Astrocyte (in vitro differentiated cells and primary cell): ENCODE measurements at regions not wholly inside any gene's neighbourhood (a gene's known extent, or its start where the extent isn't known, plus 50 kb on each side); places are given as distances from the start of the nearest gene placed in this dataset.

Source experiments
- DNase-seq: peaks from one replicate; pipeline ENCODE4 v3.0.0-alpha.2; 2010; ENCODE audit warnings: low read depth
- FAIRE-seq: peaks from 2 replicates; lab custom pipeline; 2011; peaks lifted over from hg19 to GRCh38; lab: Jason Lieb, UNC
- H2AFZ ChIP-seq: 2 replicates; pipeline ENCODE4 v1.6.0; 2012; ENCODE audit warnings: low read depth, low read length, inconsistent platforms
- H3K27ac ChIP-seq: 2 replicates; pipeline ENCODE4 v1.5.1; 2011; ENCODE audit warnings: low read depth, low read length, inconsistent platforms
- H3K27me3 ChIP-seq: 2 replicates; pipeline ENCODE4 v1.6.0; 2011; ENCODE audit warnings: low read length, inconsistent platforms; ENCODE audit not compliant: insufficient read depth
- H3K36me3 ChIP-seq: 2 replicates; pipeline ENCODE4 v1.5.1; 2011; ENCODE audit warnings: low read length, inconsistent platforms; ENCODE audit not compliant: insufficient read depth
- H3K4me1 ChIP-seq: 2 replicates; pipeline ENCODE4 v1.5.1; 2011; ENCODE audit warnings: low read length, inconsistent platforms; ENCODE audit not compliant: insufficient read depth
- H3K4me2 ChIP-seq: 2 replicates; pipeline ENCODE4 v1.6.0; 2012; ENCODE audit warnings: low read length, inconsistent platforms
- H3K4me3 ChIP-seq: 2 replicates; pipeline ENCODE4 v1.5.1; 2011; ENCODE audit warnings: low read depth, mild to moderate bottlenecking, low read length, inconsistent platforms; ENCODE audit not compliant: insufficient read depth
- H3K79me2 ChIP-seq: 2 replicates; pipeline ENCODE4 v1.6.0; 2012; ENCODE audit warnings: mild to moderate bottlenecking, low read length, inconsistent platforms; ENCODE audit not compliant: insufficient read depth
- H3K9ac ChIP-seq: 2 replicates; pipeline ENCODE4 v1.6.0; 2012; ENCODE audit warnings: mild to moderate bottlenecking, low read length, inconsistent platforms
- H3K9me3 ChIP-seq: 2 replicates; pipeline ENCODE4 v1.5.1; 2012; ENCODE audit warnings: low read depth, mild to moderate bottlenecking, low read length, inconsistent platforms; ENCODE audit not compliant: insufficient read depth
- H4K20me1 ChIP-seq: 2 replicates; pipeline ENCODE4 v1.6.0; 2012; ENCODE audit warnings: low read length, inconsistent platforms; ENCODE audit not compliant: insufficient read depth
- H3K27ac Mint-ChIP-seq: one replicate; pipeline ENCODE4 v1.8.0; 2021; ENCODE audit warnings: mild to moderate bottlenecking, mixed read lengths; ENCODE audit not compliant: unreplicated experiment
- H3K27me3 Mint-ChIP-seq: one replicate; pipeline ENCODE4 v1.8.0; 2021; ENCODE audit warnings: low read depth, mixed read lengths; ENCODE audit not compliant: unreplicated experiment
- H3K36me3 Mint-ChIP-seq: one replicate; pipeline ENCODE4 v1.8.0; 2021; ENCODE audit warnings: low read depth, mixed read lengths; ENCODE audit not compliant: unreplicated experiment
- H3K4me1 Mint-ChIP-seq: one replicate; pipeline ENCODE4 v1.8.0; 2021; ENCODE audit warnings: low read depth, mixed read lengths; ENCODE audit not compliant: unreplicated experiment
- H3K4me3 Mint-ChIP-seq: one replicate; pipeline ENCODE4 v1.8.0; 2021; ENCODE audit warnings: mild to moderate bottlenecking, moderate library complexity, mixed read lengths; ENCODE audit not compliant: unreplicated experiment
- H3K9me3 Mint-ChIP-seq: one replicate; pipeline ENCODE4 v1.8.0; 2021; ENCODE audit warnings: mild to moderate bottlenecking, mixed read lengths; ENCODE audit not compliant: unreplicated experiment
- EZH2 ChIP-seq: IDR thresholded peaks from 2 replicates; pipeline ENCODE4 v1.6.1; 2012; ENCODE audit warnings: mild to moderate bottlenecking, low read length, inconsistent platforms; ENCODE audit not compliant: insufficient read depth
- TF ChIP-seq, protein P1 (sequence below): IDR thresholded peaks from 2 replicates; pipeline ENCODE4 v1.5.1; 2011; ENCODE audit warnings: low read depth, mild to moderate bottlenecking, inconsistent platforms, low read length, moderate library complexity; ENCODE audit not compliant: insufficient read depth

DNA sequence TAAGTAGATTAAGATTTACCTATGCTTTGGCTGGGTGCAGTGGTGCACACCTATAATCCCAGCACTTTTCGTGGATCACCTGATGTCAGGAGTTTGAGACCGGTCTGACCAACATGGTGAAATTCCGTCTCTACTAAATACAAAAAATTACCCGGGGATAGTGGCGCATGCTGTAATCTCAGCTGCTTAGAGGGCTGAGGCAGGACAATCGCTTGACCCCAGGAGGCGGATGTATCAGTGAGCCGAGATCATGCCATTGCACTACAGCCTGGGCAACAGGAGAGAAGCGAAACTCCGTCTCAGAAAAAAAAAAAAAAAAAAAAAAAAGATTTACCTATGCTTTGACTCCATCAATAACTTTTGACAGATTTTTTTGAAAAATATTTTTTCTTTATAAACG is 267.1 kb upstream of the SEMA6A start:
- H3K79me2 ChIP-seq: no peaks in the 10 kb centered on the region
- Mint-ChIP-seq H3K9me3 (peaks cover 4% of the 10 kb centered on the region), H3K4me3 (no peak overlapping the region), H3K36me3 (no peaks in the 10 kb centered on the region), H3K4me1 (no peaks in the 10 kb centered on the region), H3K27ac (no peak overlapping the region), H3K27me3 (no peaks in the 10 kb centered on the region)
- H3K4me1 ChIP-seq: no peaks in the 10 kb centered on the region
- FAIRE-seq (no peak), DNase-seq (no peak)
- no peaks in the 10 kb centered on the region for H4K20me1 ChIP-seq
- H3K27ac ChIP-seq: no peak overlapping the region
- H3K36me3 ChIP-seq: no peaks in the 10 kb centered on the region
- no peak overlapping the region for H2AFZ ChIP-seq
- H3K4me2 ChIP-seq: no peak overlapping the region
- H3K4me3 ChIP-seq: no peak overlapping the region
- H3K9me3 ChIP-seq: no peaks in the 10 kb centered on the region
- no peak overlapping the region for H3K9ac ChIP-seq
- no peak for TF ChIP-seq EZH2
- no peaks in the 10 kb centered on the region for H3K27me3 ChIP-seq

DNA sequence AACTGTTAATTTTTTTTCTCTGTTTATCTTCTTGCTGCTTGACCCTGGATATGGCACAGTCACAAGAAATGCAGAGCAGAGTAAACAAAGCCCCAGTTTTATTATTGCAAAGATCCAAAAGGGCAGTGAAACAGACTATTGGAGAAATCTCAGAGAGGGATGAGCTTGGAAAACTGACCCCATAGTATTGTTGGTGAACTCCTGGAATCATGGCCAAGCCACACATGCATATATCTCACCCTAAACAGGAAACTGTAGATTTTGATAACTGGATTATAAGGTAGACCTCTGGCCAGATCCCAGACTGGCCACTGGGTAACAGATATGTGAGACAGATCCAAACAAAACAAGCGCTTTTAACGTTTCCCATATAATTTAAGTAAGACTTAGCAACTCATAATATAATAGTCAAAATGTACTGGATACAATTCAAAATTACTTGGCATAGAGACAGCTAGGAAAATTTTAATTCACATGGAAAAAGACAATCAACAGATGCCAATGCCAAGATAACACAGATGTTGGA is 263.5 kb upstream of the SEMA6A start:
- no peak overlapping the region for H2AFZ ChIP-seq
- TF ChIP-seq, protein P1, sequence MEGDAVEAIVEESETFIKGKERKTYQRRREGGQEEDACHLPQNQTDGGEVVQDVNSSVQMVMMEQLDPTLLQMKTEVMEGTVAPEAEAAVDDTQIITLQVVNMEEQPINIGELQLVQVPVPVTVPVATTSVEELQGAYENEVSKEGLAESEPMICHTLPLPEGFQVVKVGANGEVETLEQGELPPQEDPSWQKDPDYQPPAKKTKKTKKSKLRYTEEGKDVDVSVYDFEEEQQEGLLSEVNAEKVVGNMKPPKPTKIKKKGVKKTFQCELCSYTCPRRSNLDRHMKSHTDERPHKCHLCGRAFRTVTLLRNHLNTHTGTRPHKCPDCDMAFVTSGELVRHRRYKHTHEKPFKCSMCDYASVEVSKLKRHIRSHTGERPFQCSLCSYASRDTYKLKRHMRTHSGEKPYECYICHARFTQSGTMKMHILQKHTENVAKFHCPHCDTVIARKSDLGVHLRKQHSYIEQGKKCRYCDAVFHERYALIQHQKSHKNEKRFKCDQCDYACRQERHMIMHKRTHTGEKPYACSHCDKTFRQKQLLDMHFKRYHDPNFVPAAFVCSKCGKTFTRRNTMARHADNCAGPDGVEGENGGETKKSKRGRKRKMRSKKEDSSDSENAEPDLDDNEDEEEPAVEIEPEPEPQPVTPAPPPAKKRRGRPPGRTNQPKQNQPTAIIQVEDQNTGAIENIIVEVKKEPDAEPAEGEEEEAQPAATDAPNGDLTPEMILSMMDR: no peak
- no peak for TF ChIP-seq EZH2
- no peaks in the 10 kb centered on the region for H3K4me1 ChIP-seq
- H3K9ac ChIP-seq: no peak overlapping the region
- H3K4me2 ChIP-seq: no peak overlapping the region
- no peaks in the 10 kb centered on the region for H3K27me3 ChIP-seq
- no peaks in the 10 kb centered on the region for H3K36me3 ChIP-seq
- no peak overlapping the region for H3K4me3 ChIP-seq
- Mint-ChIP-seq H3K4me3 (no peak overlapping the region), H3K9me3 (no peaks in the 10 kb centered on the region), H3K27ac (no peak overlapping the region), H3K36me3 (no peaks in the 10 kb centered on the region), H3K4me1 (no peaks in the 10 kb centered on the region), H3K27me3 (no peaks in the 10 kb centered on the region)
- H3K79me2 ChIP-seq: no peaks in the 10 kb centered on the region
- no peaks in the 10 kb centered on the region for H3K9me3 ChIP-seq
- FAIRE-seq (no peak), DNase-seq (no peak)
- no peak overlapping the region for H3K27ac ChIP-seq
- H4K20me1 ChIP-seq: no peaks in the 10 kb centered on the region

DNA sequence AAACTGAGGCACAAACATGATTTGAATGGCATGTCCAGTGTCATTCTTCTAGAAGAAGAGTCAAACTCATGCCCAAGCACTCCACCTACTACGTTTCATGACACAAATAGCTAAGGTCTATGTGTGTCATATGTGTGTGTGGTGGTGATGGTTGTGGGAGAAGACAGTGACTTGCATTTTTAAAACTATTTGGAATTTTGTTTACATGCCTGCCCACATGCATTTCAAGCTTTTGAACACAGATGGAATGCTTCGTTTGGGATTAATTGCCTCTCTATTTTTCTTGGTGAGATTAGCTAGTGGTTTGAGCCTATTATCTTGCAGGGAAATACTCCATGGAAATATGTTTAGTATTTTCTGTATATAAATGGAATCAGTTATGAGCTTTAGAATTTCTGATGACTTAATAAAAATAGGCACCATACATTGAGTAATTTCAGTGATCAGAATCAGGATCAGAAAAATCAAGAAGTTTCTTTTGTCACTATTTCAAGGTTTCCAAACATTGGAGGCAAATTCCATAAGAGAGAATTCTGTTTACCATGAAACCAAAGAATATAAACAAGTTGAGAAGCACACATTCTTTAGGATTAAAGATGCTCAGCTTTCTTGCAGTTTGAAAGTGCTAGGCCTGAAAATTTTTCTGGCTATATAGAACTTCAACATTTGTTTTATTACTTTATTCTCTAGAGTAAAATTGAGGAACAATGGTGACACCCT is 260.3 kb upstream of the SEMA6A start:
- Histone ChIP-seq H3K9me3 (no peaks in the 10 kb centered on the region), H3K9ac (no peak overlapping the region), H3K4me1 (no peaks in the 10 kb centered on the region), H3K36me3 (no peaks in the 10 kb centered on the region), H3K79me2 (no peaks in the 10 kb centered on the region), H3K4me3 (no peak overlapping the region), H3K27ac (no peak overlapping the region), H2AFZ (no peak overlapping the region), H4K20me1 (no peaks in the 10 kb centered on the region), H3K4me2 (no peak overlapping the region), H3K27me3 (no peaks in the 10 kb centered on the region)
- H3K4me1 Mint-ChIP-seq: no peaks in the 10 kb centered on the region
- H3K36me3 Mint-ChIP-seq: no peaks in the 10 kb centered on the region
- no peak for TF ChIP-seq EZH2
- TF ChIP-seq, protein P1: no peak
- no peak overlapping the region for H3K27ac Mint-ChIP-seq
- no peaks in the 10 kb centered on the region for H3K9me3 Mint-ChIP-seq
- FAIRE-seq: no peak
- no peak overlapping the region for H3K4me3 Mint-ChIP-seq
- no peak for DNase-seq
- no peaks in the 10 kb centered on the region for H3K27me3 Mint-ChIP-seq
